ENCODE measurements at regions not wholly inside any gene's neighbourhood (a gene's known extent, or its start where the extent isn't known, plus 50 kb on each side); places are given as distances from the start of the nearest gene placed in this dataset.

GRCh38 chr6:78502386-78502887 is 364.9 kb upstream of the IRAK1BP1 start:
- no peaks in the 10 kb centered on the region for H3F3A ChIP-seq (replicated peaks; ENCODE audit: low read depth)
- H4K20me1 ChIP-seq (replicated peaks; ENCODE audit: insufficient read depth): no peaks in the 10 kb centered on the region
- no peak overlapping the region for H3K4me3 ChIP-seq
- ATAC-seq: peak; percentile 71
- H3K79me2 ChIP-seq (replicated peaks; ENCODE audit: insufficient read depth): no peaks in the 10 kb centered on the region
- no peaks in the 10 kb centered on the region for H3K27me3 ChIP-seq (ENCODE audit: insufficient read depth)
- peaks cover 12% of the 10 kb centered on the region; the same call in 1 of the 2 replicates for H3K9me2 ChIP-seq (ENCODE audit: insufficient read depth)
- H2AFZ ChIP-seq: no peak overlapping the region
- H3K27ac Mint-ChIP-seq: no peak overlapping the region
- no peak for TF ChIP-seq CREB1 (CRISPR knock-in tag; IDR thresholded peaks at IDR 0.05; ENCODE audit: low read depth)
- no peak for TF ChIP-seq JUNB (IDR thresholded peaks at IDR 0.05; ENCODE audit: unreplicated experiment)
- no peak for TF ChIP-seq ZNF114 (CRISPR knock-in tag; IDR thresholded peaks at IDR 0.05)
- H3K4me2 ChIP-seq: no peak overlapping the region
- peak; percentile 2 for DNase-seq (ENCODE audit: low spot score)
- H3K4me1 Mint-ChIP-seq: no peaks in the 10 kb centered on the region
- no peaks in the 10 kb centered on the region for H3K4me1 ChIP-seq (ENCODE audit: insufficient read depth)
- peaks cover 11% of the 10 kb centered on the region for H3K9me3 Mint-ChIP-seq
- H3K4me3 Mint-ChIP-seq: no peak overlapping the region
- no peak overlapping the region for H3K27ac ChIP-seq (ENCODE audit: low read depth)
- H3K36me3 ChIP-seq (ENCODE audit: insufficient read depth): no peaks in the 10 kb centered on the region
- H3K36me3 Mint-ChIP-seq (ENCODE audit: low read depth): peaks cover 10% of the 10 kb centered on the region; the same call in 2 of the 3 replicates
- H3K27me3 Mint-ChIP-seq (ENCODE audit: insufficient read depth, low read depth, poor library complexity): no peaks in the 10 kb centered on the region

DNA sequence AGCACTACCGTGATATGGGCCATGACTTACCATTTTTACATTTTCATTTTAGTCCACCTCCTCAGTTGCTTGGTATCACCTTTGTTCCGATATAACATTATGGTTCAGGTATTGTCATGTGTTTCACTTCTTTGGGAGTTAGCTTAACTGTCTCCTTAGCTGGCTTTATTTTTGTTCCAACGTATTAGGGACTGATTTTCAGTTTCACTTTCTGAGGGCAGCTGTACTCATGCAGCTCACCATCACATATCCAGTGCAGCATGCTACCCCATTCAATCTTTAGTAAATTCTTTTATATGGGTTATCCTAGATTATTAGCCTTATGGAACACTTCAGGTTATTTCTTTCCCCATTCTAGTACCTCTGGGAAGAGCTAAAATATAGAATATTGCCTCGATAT is 362.2 kb upstream of the IRAK1BP1 start:
- H3K27ac ChIP-seq (ENCODE audit: low read depth): no peak overlapping the region
- H3K4me3 ChIP-seq: no peak overlapping the region
- no peaks in the 10 kb centered on the region for H3F3A ChIP-seq (replicated peaks; ENCODE audit: low read depth)
- H3K9me3 Mint-ChIP-seq: peaks cover 26% of the 10 kb centered on the region
- peaks cover 14% of the 10 kb centered on the region; the same call in 2 of the 3 replicates for H3K36me3 Mint-ChIP-seq (ENCODE audit: low read depth)
- DNase-seq (ENCODE audit: low spot score): no peak
- H3K4me2 ChIP-seq: no peak overlapping the region
- no peak overlapping the region for H3K4me3 Mint-ChIP-seq
- H3K4me1 Mint-ChIP-seq: no peaks in the 10 kb centered on the region
- H3K27me3 Mint-ChIP-seq (ENCODE audit: insufficient read depth, low read depth, poor library complexity): peaks cover 2% of the 10 kb centered on the region
- no peak overlapping the region for H2AFZ ChIP-seq
- H3K36me3 ChIP-seq (ENCODE audit: insufficient read depth): no peaks in the 10 kb centered on the region
- H3K4me1 ChIP-seq (ENCODE audit: insufficient read depth): no peaks in the 10 kb centered on the region
- ATAC-seq: no peak
- no peaks in the 10 kb centered on the region for H3K79me2 ChIP-seq (replicated peaks; ENCODE audit: insufficient read depth)
- H3K27ac Mint-ChIP-seq: no peak overlapping the region
- H3K9me2 ChIP-seq (ENCODE audit: insufficient read depth): peaks cover 12% of the 10 kb centered on the region; the same call in 1 of the 2 replicates
- no peaks in the 10 kb centered on the region for H4K20me1 ChIP-seq (replicated peaks; ENCODE audit: insufficient read depth)
- H3K27me3 ChIP-seq (ENCODE audit: insufficient read depth): no peaks in the 10 kb centered on the region
- TF ChIP-seq, protein P1, sequence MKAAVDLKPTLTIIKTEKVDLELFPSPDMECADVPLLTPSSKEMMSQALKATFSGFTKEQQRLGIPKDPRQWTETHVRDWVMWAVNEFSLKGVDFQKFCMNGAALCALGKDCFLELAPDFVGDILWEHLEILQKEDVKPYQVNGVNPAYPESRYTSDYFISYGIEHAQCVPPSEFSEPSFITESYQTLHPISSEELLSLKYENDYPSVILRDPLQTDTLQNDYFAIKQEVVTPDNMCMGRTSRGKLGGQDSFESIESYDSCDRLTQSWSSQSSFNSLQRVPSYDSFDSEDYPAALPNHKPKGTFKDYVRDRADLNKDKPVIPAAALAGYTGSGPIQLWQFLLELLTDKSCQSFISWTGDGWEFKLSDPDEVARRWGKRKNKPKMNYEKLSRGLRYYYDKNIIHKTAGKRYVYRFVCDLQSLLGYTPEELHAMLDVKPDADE (IDR thresholded peaks at IDR 0.05): no peak
- no peak for TF ChIP-seq JUNB (IDR thresholded peaks at IDR 0.05; ENCODE audit: unreplicated experiment)
- no peak for TF ChIP-seq ZNF114 (CRISPR knock-in tag; IDR thresholded peaks at IDR 0.05)
- no peak for TF ChIP-seq STAT1 (IDR thresholded peaks at IDR 0.05; ENCODE audit: unreplicated experiment)
- TF ChIP-seq EZH2 (IDR thresholded peaks at IDR 0.05; ENCODE audit: low read depth, unreplicated experiment): no peak
- TF ChIP-seq, protein P2, sequence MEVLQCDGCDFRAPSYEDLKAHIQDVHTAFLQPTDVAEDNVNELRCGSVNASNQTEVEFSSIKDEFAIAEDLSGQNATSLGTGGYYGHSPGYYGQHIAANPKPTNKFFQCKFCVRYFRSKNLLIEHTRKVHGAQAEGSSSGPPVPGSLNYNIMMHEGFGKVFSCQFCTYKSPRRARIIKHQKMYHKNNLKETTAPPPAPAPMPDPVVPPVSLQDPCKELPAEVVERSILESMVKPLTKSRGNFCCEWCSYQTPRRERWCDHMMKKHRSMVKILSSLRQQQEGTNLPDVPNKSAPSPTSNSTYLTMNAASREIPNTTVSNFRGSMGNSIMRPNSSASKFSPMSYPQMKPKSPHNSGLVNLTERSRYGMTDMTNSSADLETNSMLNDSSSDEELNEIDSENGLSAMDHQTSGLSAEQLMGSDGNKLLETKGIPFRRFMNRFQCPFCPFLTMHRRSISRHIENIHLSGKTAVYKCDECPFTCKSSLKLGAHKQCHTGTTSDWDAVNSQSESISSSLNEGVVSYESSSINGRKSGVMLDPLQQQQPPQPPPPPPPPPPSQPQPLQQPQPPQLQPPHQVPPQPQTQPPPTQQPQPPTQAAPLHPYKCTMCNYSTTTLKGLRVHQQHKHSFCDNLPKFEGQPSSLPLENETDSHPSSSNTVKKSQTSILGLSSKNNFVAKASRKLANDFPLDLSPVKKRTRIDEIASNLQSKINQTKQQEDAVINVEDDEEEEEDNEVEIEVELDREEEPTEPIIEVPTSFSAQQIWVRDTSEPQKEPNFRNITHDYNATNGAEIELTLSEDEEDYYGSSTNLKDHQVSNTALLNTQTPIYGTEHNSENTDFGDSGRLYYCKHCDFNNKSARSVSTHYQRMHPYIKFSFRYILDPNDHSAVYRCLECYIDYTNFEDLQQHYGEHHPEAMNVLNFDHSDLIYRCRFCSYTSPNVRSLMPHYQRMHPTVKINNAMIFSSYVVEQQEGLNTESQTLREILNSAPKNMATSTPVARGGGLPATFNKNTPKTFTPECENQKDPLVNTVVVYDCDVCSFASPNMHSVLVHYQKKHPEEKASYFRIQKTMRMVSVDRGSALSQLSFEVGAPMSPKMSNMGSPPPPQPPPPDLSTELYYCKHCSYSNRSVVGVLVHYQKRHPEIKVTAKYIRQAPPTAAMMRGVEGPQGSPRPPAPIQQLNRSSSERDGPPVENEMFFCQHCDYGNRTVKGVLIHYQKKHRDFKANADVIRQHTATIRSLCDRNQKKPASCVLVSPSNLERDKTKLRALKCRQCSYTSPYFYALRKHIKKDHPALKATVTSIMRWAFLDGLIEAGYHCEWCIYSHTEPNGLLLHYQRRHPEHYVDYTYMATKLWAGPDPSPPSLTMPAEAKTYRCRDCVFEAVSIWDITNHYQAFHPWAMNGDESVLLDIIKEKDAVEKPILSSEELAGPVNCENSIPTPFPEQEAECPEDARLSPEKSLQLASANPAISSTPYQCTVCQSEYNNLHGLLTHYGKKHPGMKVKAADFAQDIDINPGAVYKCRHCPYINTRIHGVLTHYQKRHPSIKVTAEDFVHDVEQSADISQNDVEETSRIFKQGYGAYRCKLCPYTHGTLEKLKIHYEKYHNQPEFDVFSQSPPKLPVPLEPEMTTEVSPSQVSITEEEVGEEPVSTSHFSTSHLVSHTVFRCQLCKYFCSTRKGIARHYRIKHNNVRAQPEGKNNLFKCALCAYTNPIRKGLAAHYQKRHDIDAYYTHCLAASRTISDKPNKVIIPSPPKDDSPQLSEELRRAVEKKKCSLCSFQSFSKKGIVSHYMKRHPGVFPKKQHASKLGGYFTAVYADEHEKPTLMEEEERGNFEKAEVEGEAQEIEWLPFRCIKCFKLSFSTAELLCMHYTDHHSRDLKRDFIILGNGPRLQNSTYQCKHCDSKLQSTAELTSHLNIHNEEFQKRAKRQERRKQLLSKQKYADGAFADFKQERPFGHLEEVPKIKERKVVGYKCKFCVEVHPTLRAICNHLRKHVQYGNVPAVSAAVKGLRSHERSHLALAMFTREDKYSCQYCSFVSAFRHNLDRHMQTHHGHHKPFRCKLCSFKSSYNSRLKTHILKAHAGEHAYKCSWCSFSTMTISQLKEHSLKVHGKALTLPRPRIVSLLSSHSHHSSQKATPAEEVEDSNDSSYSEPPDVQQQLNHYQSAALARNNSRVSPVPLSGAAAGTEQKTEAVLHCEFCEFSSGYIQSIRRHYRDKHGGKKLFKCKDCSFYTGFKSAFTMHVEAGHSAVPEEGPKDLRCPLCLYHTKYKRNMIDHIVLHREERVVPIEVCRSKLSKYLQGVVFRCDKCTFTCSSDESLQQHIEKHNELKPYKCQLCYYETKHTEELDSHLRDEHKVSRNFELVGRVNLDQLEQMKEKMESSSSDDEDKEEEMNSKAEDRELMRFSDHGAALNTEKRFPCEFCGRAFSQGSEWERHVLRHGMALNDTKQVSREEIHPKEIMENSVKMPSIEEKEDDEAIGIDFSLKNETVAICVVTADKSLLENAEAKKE (CRISPR knock-in tag; IDR thresholded peaks at IDR 0.05): no peak
- no peak for TF ChIP-seq CTCF (conservative IDR thresholded peaks at IDR 0.05; ENCODE audit: low read depth in 2 of 2)
- TF ChIP-seq ZNF331 (CRISPR knock-in tag; IDR thresholded peaks at IDR 0.05; ENCODE audit: low read depth): no peak
- no peak for TF ChIP-seq POLR2AphosphoS5 (IDR thresholded peaks at IDR 0.05; ENCODE audit: low read depth)
- no peak for TF ChIP-seq CREB1 (CRISPR knock-in tag; IDR thresholded peaks at IDR 0.05; ENCODE audit: low read depth)

All from GM23338 (cell line).